ENCODE measurements at regions not wholly inside any gene's neighbourhood (a gene's known extent, or its start where the extent isn't known, plus 50 kb on each side); places are given as distances from the start of the nearest gene placed in this dataset.

- TF ChIP-seq CTCF (IDR thresholded peaks at IDR 0.05; ENCODE audit: low read length) (no peak), EZH2 (IDR thresholded peaks at IDR 0.05; ENCODE audit: borderline replicate concordance, low read length) (no peak)
- no peaks in the 10 kb centered on the region for H3F3A ChIP-seq (ENCODE audit: insufficient read depth, low read length)
Measured at GRCh38 chr6:81413306-81413705, 339.2 kb downstream of the TENT5A start.

GRCh38 chr6:81401970-81402690 is 350.4 kb downstream of the TENT5A start:
- H3F3A ChIP-seq (ENCODE audit: insufficient read depth, low read length), result no peaks in the 10 kb centered on the region
- H3K36me3 ChIP-seq (ENCODE audit: insufficient read depth, low read length), result no peaks in the 10 kb centered on the region
- H2AFZ ChIP-seq (ENCODE audit: low read length), result no peak overlapping the region
- H3K4me1 ChIP-seq (ENCODE audit: insufficient read depth, low read length, severe bottlenecking), result no peaks in the 10 kb centered on the region
- H3K9ac ChIP-seq (ENCODE audit: low read length), result no peak overlapping the region
- H3K4me2 ChIP-seq (ENCODE audit: low read length), result no peak overlapping the region
- H3K9me2 ChIP-seq (ENCODE audit: low read depth, low read length), result no peaks in the 10 kb centered on the region
- H4K20me1 ChIP-seq (ENCODE audit: insufficient read depth, low read length), result no peaks in the 10 kb centered on the region
- H3K9me3 ChIP-seq (ENCODE audit: low read length), result no peaks in the 10 kb centered on the region
- TF ChIP-seq CTCF (IDR thresholded peaks at IDR 0.05; ENCODE audit: low read length) (no peak), EZH2 (IDR thresholded peaks at IDR 0.05; ENCODE audit: borderline replicate concordance, low read length) (no peak)
- H3K79me2 ChIP-seq (ENCODE audit: insufficient read depth, low read length), result no peaks in the 10 kb centered on the region
- no peak overlapping the region for H3K4me3 ChIP-seq (ENCODE audit: low read depth, low read length, poor library complexity, severe bottlenecking)
- H3K27ac ChIP-seq (ENCODE audit: low read depth, low read length, poor library complexity, severe bottlenecking), result no peak overlapping the region
- H3K27me3 ChIP-seq (ENCODE audit: insufficient read depth, low read length), result no peaks in the 10 kb centered on the region

More at GRCh38 chr6:81413306-81413705, 339.2 kb downstream of the TENT5A start:
- Histone ChIP-seq H3K27ac (ENCODE audit: low read depth, low read length, poor library complexity, severe bottlenecking) (no peak overlapping the region), H2AFZ (ENCODE audit: low read length) (no peak overlapping the region), H3K79me2 (ENCODE audit: insufficient read depth, low read length) (no peaks in the 10 kb centered on the region), H3K9ac (ENCODE audit: low read length) (no peak overlapping the region), H3K27me3 (ENCODE audit: insufficient read depth, low read length) (no peaks in the 10 kb centered on the region), H3K4me1 (ENCODE audit: insufficient read depth, low read length, severe bottlenecking) (no peaks in the 10 kb centered on the region), H3K9me2 (ENCODE audit: low read depth, low read length) (no peaks in the 10 kb centered on the region), H3K4me3 (ENCODE audit: low read depth, low read length, poor library complexity, severe bottlenecking) (no peak overlapping the region), H3K36me3 (ENCODE audit: insufficient read depth, low read length) (no peaks in the 10 kb centered on the region), H3K4me2 (ENCODE audit: low read length) (no peak overlapping the region), H3K9me3 (ENCODE audit: low read length) (no peaks in the 10 kb centered on the region), H4K20me1 (ENCODE audit: insufficient read depth, low read length) (no peaks in the 10 kb centered on the region)

- H4K20me1 ChIP-seq (ENCODE audit: insufficient read depth, low read length), result no peaks in the 10 kb centered on the region
- TF ChIP-seq EZH2 (IDR thresholded peaks at IDR 0.05; ENCODE audit: borderline replicate concordance, low read length) (no peak), CTCF (IDR thresholded peaks at IDR 0.05; ENCODE audit: low read length) (no peak)
Measured at GRCh38 chr6:81396916-81397315, 355.6 kb downstream of the TENT5A start.

More at GRCh38 chr6:81396916-81397315, 355.6 kb downstream of the TENT5A start:
- Histone ChIP-seq H3K9ac (ENCODE audit: low read length) (no peak overlapping the region), H3K4me1 (ENCODE audit: insufficient read depth, low read length, severe bottlenecking) (no peaks in the 10 kb centered on the region), H3F3A (ENCODE audit: insufficient read depth, low read length) (no peaks in the 10 kb centered on the region), H3K4me3 (ENCODE audit: low read depth, low read length, poor library complexity, severe bottlenecking) (no peak overlapping the region), H3K79me2 (ENCODE audit: insufficient read depth, low read length) (no peaks in the 10 kb centered on the region), H3K36me3 (ENCODE audit: insufficient read depth, low read length) (no peaks in the 10 kb centered on the region), H3K27ac (ENCODE audit: low read depth, low read length, poor library complexity, severe bottlenecking) (no peak overlapping the region), H3K27me3 (ENCODE audit: insufficient read depth, low read length) (no peaks in the 10 kb centered on the region), H3K9me3 (ENCODE audit: low read length) (no peaks in the 10 kb centered on the region), H3K9me2 (ENCODE audit: low read depth, low read length) (no peaks in the 10 kb centered on the region), H2AFZ (ENCODE audit: low read length) (no peak overlapping the region), H3K4me2 (ENCODE audit: low read length) (no peak overlapping the region)

Measured in OCI-LY1 (cell line).